ENCODE measurements at regions not wholly inside any gene's neighbourhood (a gene's known extent, or its start where the extent isn't known, plus 50 kb on each side); places are given as distances from the start of the nearest gene placed in this dataset.

GRCh38 chr5:57572461-57572860, 89.8 kb upstream of the ACTBL2 start:
- Histone ChIP-seq H3K36me3 (no peaks in the 10 kb centered on the region), H3K27ac (no peak overlapping the region), H3K4me3 (no peak overlapping the region), H3K27me3 (no peaks in the 10 kb centered on the region), H3K4me1 (peaks cover 0 to 3% (median 0%) of the 10 kb centered on the region in 9 donors), H3K9me3 (no peaks in the 10 kb centered on the region)
- TF ChIP-seq CTCF (IDR thresholded peaks at IDR 0.05), result no peak
- ATAC-seq, result no peak
- intact Hi-C loops (cut with DNase I), result no loop called here
- no peak for DNase-seq

- Histone ChIP-seq H3K4me1 (peaks cover 0 to 5% (median 0%) of the 10 kb centered on the region in 9 donors), H3K27me3 (no peaks in the 10 kb centered on the region), H3K4me3 (no peak overlapping the region), H3K27ac (no peak overlapping the region), H3K9me3 (no peaks in the 10 kb centered on the region), H3K36me3 (no peaks in the 10 kb centered on the region)
- intact Hi-C loops (cut with DNase I), result no loop called here
- 41 to 100% methylated on average over 1 of the region's 1 CpG for WGBS, 2 donors
- no peak for ATAC-seq
- TF ChIP-seq CTCF (IDR thresholded peaks at IDR 0.05), result no peak
- DNase-seq, result no peak
These were observed 87.0 kb upstream of the ACTBL2 start for GRCh38 chr5:57569601-57570000.

GRCh38 chr5:57568136-57568535, 85.5 kb upstream of the ACTBL2 start:
- Histone ChIP-seq H3K4me3 (no peak overlapping the region), H3K27me3 (no peaks in the 10 kb centered on the region), H3K27ac (no peak overlapping the region), H3K4me1 (peaks cover 0 to 5% (median 0%) of the 10 kb centered on the region in 9 donors), H3K36me3 (no peaks in the 10 kb centered on the region), H3K9me3 (no peaks in the 10 kb centered on the region)
- ATAC-seq (no peak), DNase-seq (no peak)
- no peak for TF ChIP-seq CTCF (IDR thresholded peaks at IDR 0.05)
- intact Hi-C loops (cut with DNase I), result no loop called here
- WGBS, 2 donors, result 81 to 89% methylated on average over 3 of the region's 3 CpGs

- ATAC-seq (peak in 7 of 8 donors; percentile 34 to 73 (median 65)), DNase-seq (no peak)
- 62 to 71% methylated on average over 5 of the region's 5 CpGs for WGBS, 2 donors
- H3K27ac ChIP-seq, result no peak overlapping the region
- H3K9me3 ChIP-seq, result no peaks in the 10 kb centered on the region
- intact Hi-C loops (cut with DNase I), result no loop called here
- peaks cover 0 to 5% (median 0%) of the 10 kb centered on the region in 9 donors for H3K4me1 ChIP-seq
- TF ChIP-seq CTCF (IDR thresholded peaks at IDR 0.05), result no peak
- no peak overlapping the region for H3K4me3 ChIP-seq
- H3K27me3 ChIP-seq, result no peaks in the 10 kb centered on the region
- H3K36me3 ChIP-seq, result no peaks in the 10 kb centered on the region
These were observed 84.3 kb upstream of the ACTBL2 start for GRCh38 chr5:57566914-57567313.
